Astrocyte (in vitro differentiated cells and primary cell): ENCODE measurements at regions not wholly inside any gene's neighbourhood (a gene's known extent, or its start where the extent isn't known, plus 50 kb on each side); places are given as distances from the start of the nearest gene placed in this dataset.

Source experiments
- DNase-seq: peaks from one replicate; pipeline ENCODE4 v3.0.0-alpha.2; 2010; ENCODE audit warnings: low read depth
- FAIRE-seq: peaks from 2 replicates; lab custom pipeline; 2011; peaks lifted over from hg19 to GRCh38; lab: Jason Lieb, UNC
- H2AFZ ChIP-seq: 2 replicates; pipeline ENCODE4 v1.6.0; 2012; ENCODE audit warnings: low read depth, low read length, inconsistent platforms
- H3K27ac ChIP-seq: 2 replicates; pipeline ENCODE4 v1.5.1; 2011; ENCODE audit warnings: low read depth, low read length, inconsistent platforms
- H3K27me3 ChIP-seq: 2 replicates; pipeline ENCODE4 v1.6.0; 2011; ENCODE audit warnings: low read length, inconsistent platforms; ENCODE audit not compliant: insufficient read depth
- H3K36me3 ChIP-seq: 2 replicates; pipeline ENCODE4 v1.5.1; 2011; ENCODE audit warnings: low read length, inconsistent platforms; ENCODE audit not compliant: insufficient read depth
- H3K4me1 ChIP-seq: 2 replicates; pipeline ENCODE4 v1.5.1; 2011; ENCODE audit warnings: low read length, inconsistent platforms; ENCODE audit not compliant: insufficient read depth
- H3K4me2 ChIP-seq: 2 replicates; pipeline ENCODE4 v1.6.0; 2012; ENCODE audit warnings: low read length, inconsistent platforms
- H3K4me3 ChIP-seq: 2 replicates; pipeline ENCODE4 v1.5.1; 2011; ENCODE audit warnings: low read depth, mild to moderate bottlenecking, low read length, inconsistent platforms; ENCODE audit not compliant: insufficient read depth
- H3K79me2 ChIP-seq: 2 replicates; pipeline ENCODE4 v1.6.0; 2012; ENCODE audit warnings: mild to moderate bottlenecking, low read length, inconsistent platforms; ENCODE audit not compliant: insufficient read depth
- H3K9ac ChIP-seq: 2 replicates; pipeline ENCODE4 v1.6.0; 2012; ENCODE audit warnings: mild to moderate bottlenecking, low read length, inconsistent platforms
- H3K9me3 ChIP-seq: 2 replicates; pipeline ENCODE4 v1.5.1; 2012; ENCODE audit warnings: low read depth, mild to moderate bottlenecking, low read length, inconsistent platforms; ENCODE audit not compliant: insufficient read depth
- H4K20me1 ChIP-seq: 2 replicates; pipeline ENCODE4 v1.6.0; 2012; ENCODE audit warnings: low read length, inconsistent platforms; ENCODE audit not compliant: insufficient read depth
- H3K27ac Mint-ChIP-seq: one replicate; pipeline ENCODE4 v1.8.0; 2021; ENCODE audit warnings: mild to moderate bottlenecking, mixed read lengths; ENCODE audit not compliant: unreplicated experiment
- H3K27me3 Mint-ChIP-seq: one replicate; pipeline ENCODE4 v1.8.0; 2021; ENCODE audit warnings: low read depth, mixed read lengths; ENCODE audit not compliant: unreplicated experiment
- H3K36me3 Mint-ChIP-seq: one replicate; pipeline ENCODE4 v1.8.0; 2021; ENCODE audit warnings: low read depth, mixed read lengths; ENCODE audit not compliant: unreplicated experiment
- H3K4me1 Mint-ChIP-seq: one replicate; pipeline ENCODE4 v1.8.0; 2021; ENCODE audit warnings: low read depth, mixed read lengths; ENCODE audit not compliant: unreplicated experiment
- H3K4me3 Mint-ChIP-seq: one replicate; pipeline ENCODE4 v1.8.0; 2021; ENCODE audit warnings: mild to moderate bottlenecking, moderate library complexity, mixed read lengths; ENCODE audit not compliant: unreplicated experiment
- H3K9me3 Mint-ChIP-seq: one replicate; pipeline ENCODE4 v1.8.0; 2021; ENCODE audit warnings: mild to moderate bottlenecking, mixed read lengths; ENCODE audit not compliant: unreplicated experiment
- EZH2 ChIP-seq: IDR thresholded peaks from 2 replicates; pipeline ENCODE4 v1.6.1; 2012; ENCODE audit warnings: mild to moderate bottlenecking, low read length, inconsistent platforms; ENCODE audit not compliant: insufficient read depth
- TF ChIP-seq, protein P1 (sequence below): IDR thresholded peaks from 2 replicates; pipeline ENCODE4 v1.5.1; 2011; ENCODE audit warnings: low read depth, mild to moderate bottlenecking, inconsistent platforms, low read length, moderate library complexity; ENCODE audit not compliant: insufficient read depth

DNA sequence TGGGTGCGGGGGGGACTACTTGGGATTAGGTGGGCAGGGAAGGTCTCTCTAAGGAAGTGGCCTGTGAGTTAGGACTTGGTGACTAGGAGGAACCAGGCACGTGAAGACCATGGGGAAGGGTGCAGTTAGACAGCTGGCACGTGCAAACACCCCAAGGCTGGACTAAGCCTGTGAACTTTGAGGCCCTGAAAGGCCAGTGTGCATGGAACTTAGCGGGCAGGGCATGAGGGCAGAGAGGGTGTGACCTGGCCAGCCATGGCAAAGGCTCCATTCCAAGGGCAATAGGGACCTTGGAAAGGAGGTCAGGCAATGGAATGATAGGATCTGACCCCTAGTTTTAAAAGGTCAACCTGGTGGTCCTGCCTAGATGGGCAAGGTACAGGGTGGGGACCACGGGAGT is 158.4 kb upstream of the PCBD1 start:
- Histone ChIP-seq H4K20me1 (no peaks in the 10 kb centered on the region), H3K27me3 (peaks cover 9% of the 10 kb centered on the region), H3K79me2 (no peaks in the 10 kb centered on the region), H3K27ac (no peak overlapping the region), H3K9me3 (no peaks in the 10 kb centered on the region), H3K4me3 (no peak overlapping the region), H3K36me3 (no peaks in the 10 kb centered on the region), H3K4me1 (no peaks in the 10 kb centered on the region), H3K4me2 (no peak overlapping the region), H2AFZ (no peak overlapping the region), H3K9ac (no peak overlapping the region)
- no peak for FAIRE-seq
- Mint-ChIP-seq H3K4me1 (peaks cover 8% of the 10 kb centered on the region), H3K27me3 (peaks cover 78% of the 10 kb centered on the region), H3K36me3 (no peaks in the 10 kb centered on the region), H3K4me3 (no peak overlapping the region), H3K9me3 (peaks cover 2% of the 10 kb centered on the region), H3K27ac (no peak overlapping the region)
- TF ChIP-seq, protein P1, sequence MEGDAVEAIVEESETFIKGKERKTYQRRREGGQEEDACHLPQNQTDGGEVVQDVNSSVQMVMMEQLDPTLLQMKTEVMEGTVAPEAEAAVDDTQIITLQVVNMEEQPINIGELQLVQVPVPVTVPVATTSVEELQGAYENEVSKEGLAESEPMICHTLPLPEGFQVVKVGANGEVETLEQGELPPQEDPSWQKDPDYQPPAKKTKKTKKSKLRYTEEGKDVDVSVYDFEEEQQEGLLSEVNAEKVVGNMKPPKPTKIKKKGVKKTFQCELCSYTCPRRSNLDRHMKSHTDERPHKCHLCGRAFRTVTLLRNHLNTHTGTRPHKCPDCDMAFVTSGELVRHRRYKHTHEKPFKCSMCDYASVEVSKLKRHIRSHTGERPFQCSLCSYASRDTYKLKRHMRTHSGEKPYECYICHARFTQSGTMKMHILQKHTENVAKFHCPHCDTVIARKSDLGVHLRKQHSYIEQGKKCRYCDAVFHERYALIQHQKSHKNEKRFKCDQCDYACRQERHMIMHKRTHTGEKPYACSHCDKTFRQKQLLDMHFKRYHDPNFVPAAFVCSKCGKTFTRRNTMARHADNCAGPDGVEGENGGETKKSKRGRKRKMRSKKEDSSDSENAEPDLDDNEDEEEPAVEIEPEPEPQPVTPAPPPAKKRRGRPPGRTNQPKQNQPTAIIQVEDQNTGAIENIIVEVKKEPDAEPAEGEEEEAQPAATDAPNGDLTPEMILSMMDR, result no peak
- DNase-seq, result no peak

DNA sequence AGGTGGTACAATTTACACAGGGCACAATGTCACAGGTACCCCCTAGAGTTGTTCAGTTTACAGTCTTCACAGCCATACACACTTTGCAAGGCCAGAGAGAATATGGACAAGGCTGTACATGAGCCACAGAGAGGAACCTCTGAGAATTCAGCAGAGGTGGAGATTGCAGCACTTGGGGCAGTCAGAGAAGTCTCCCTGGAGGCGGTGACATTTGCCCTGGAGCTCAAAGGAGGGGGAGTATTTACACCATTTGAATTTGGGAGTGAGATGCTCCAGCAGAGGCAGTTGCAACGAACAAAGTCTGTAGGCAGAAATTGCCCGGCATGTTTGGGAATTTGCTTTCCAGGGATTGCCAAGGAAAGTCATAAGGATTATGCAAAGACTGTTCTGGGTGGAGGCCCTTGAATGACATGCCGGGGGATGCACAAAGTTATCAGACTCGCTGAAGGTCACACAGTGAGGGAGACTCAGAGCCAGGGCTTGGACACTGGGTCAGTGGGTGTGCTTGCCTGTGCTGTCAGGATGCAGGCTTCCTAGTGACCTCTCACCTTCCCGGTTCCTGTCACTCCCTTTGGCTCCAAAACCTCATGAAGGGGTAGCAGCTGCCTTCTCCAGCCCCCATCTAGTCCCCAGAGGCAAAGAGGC is 160.7 kb upstream of the PCBD1 start:
- no peaks in the 10 kb centered on the region for H3K36me3 ChIP-seq
- no peak for FAIRE-seq
- no peak for TF ChIP-seq EZH2
- TF ChIP-seq, protein P1, result no peak
- no peaks in the 10 kb centered on the region for H3K9me3 ChIP-seq
- no peaks in the 10 kb centered on the region for H3K79me2 ChIP-seq
- H3K27me3 Mint-ChIP-seq, result peaks cover 71% of the 10 kb centered on the region
- H3K27ac ChIP-seq, result no peak overlapping the region
- H3K9ac ChIP-seq, result no peak overlapping the region
- H3K4me2 ChIP-seq, result no peak overlapping the region
- H2AFZ ChIP-seq, result no peak overlapping the region
- DNase-seq, result no peak
- no peaks in the 10 kb centered on the region for H3K4me1 Mint-ChIP-seq
- H3K27ac Mint-ChIP-seq, result no peak overlapping the region
- no peak overlapping the region for H3K4me3 ChIP-seq
- H3K4me1 ChIP-seq, result no peaks in the 10 kb centered on the region
- no peaks in the 10 kb centered on the region for H3K36me3 Mint-ChIP-seq
- peaks cover 9% of the 10 kb centered on the region for H3K27me3 ChIP-seq
- no peak overlapping the region for H3K4me3 Mint-ChIP-seq
- peaks cover 2% of the 10 kb centered on the region for H3K9me3 Mint-ChIP-seq
- H4K20me1 ChIP-seq, result no peaks in the 10 kb centered on the region

DNA sequence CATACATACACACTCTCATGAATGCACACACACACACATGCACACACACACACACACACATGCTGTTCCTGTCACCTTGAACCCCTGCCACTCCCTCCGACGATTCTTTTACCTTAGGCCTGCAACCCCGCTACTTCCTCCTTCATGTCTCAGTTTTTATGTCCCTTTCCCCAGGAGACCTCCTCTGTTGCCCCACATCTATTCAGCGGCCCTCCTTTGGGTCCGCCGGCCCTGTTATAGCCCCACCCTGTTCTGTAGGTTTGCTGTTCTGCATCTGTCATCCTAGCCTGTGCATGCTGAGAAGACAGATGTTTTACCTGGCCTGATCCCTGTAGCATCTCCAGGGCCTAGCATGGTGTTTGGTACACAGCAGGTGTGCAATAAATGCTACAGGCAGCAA is 161.6 kb upstream of the PCBD1 start:
- H3K27ac ChIP-seq, result no peak overlapping the region
- H3K36me3 ChIP-seq, result no peaks in the 10 kb centered on the region
- H3K79me2 ChIP-seq, result no peaks in the 10 kb centered on the region
- no peaks in the 10 kb centered on the region for H4K20me1 ChIP-seq
- no peak overlapping the region for H3K4me3 ChIP-seq
- Mint-ChIP-seq H3K4me3 (no peak overlapping the region), H3K4me1 (no peaks in the 10 kb centered on the region), H3K27ac (no peak overlapping the region), H3K27me3 (peaks cover 66% of the 10 kb centered on the region), H3K36me3 (no peaks in the 10 kb centered on the region), H3K9me3 (peaks cover 2% of the 10 kb centered on the region)
- no peaks in the 10 kb centered on the region for H3K9me3 ChIP-seq
- DNase-seq (no peak), FAIRE-seq (no peak)
- H3K9ac ChIP-seq, result no peak overlapping the region
- no peaks in the 10 kb centered on the region for H3K4me1 ChIP-seq
- H2AFZ ChIP-seq, result no peak overlapping the region
- peaks cover 4% of the 10 kb centered on the region for H3K27me3 ChIP-seq
- TF ChIP-seq, protein P1, result no peak
- no peak for TF ChIP-seq EZH2
- no peak overlapping the region for H3K4me2 ChIP-seq
